ENCODE measurements at regions not wholly inside any gene's neighbourhood (a gene's known extent, or its start where the extent isn't known, plus 50 kb on each side); places are given as distances from the start of the nearest gene placed in this dataset.
"Not testable (repeated sequence)": the region's sequence is repeated elsewhere in the genome, so short reads cannot be mapped to it uniquely, and the experiment has no call there.

DNA sequence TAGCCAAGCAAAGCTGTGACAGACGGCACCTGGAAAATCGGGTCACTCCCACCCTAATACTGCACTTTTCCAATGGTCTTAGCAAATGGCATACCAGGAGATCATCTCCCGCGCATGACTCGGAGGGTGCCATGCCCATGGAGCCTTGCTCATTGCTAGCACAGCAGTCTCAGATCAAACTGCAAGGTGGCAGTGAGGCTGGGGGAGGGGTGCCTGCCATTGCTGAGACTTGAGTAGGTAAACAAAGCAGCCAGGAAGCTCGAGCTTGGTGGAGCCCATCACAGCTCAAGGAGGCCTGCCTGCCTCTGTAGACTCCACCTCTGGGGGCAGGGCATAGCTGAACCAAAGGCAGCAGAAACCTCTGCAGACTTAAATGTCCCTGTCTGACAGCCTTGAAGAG is 113.1 kb upstream of the CLDN18 start:
- DNase-seq; H3K27ac ChIP-seq (ENCODE audit: low read length); H3K4me1 ChIP-seq (ENCODE audit: control insufficient read depth, insufficient read depth, low read length); H3K4me3 ChIP-seq (ENCODE audit: low read length); H3K9me3 ChIP-seq (replicated peaks; ENCODE audit: control insufficient read depth, low read depth, low read length); H3K27me3 ChIP-seq (ENCODE audit: control insufficient read depth, insufficient read depth, low read length); H3K36me3 ChIP-seq (ENCODE audit: control insufficient read depth, insufficient read depth, low read length): not testable (repeated sequence)
- WGBS (ENCODE audit: insufficient coverage), result 71% methylated on average over 4 of the region's 6 CpGs

GRCh38 chr3:137906985-137907649 is 102.8 kb upstream of the CLDN18 start:
- Histone ChIP-seq H3K36me3 (ENCODE audit: control insufficient read depth, insufficient read depth, low read length) (no peaks in the 10 kb centered on the region), H3K4me1 (ENCODE audit: control insufficient read depth, insufficient read depth, low read length) (no peaks in the 10 kb centered on the region), H3K9me3 (replicated peaks; ENCODE audit: control insufficient read depth, low read depth, low read length) (no peaks in the 10 kb centered on the region), H3K27ac (ENCODE audit: low read length) (no peak overlapping the region), H3K4me3 (ENCODE audit: low read length) (no peak overlapping the region), H3K27me3 (ENCODE audit: control insufficient read depth, insufficient read depth, low read length) (no peaks in the 10 kb centered on the region)
- DNase-seq, result no peak
- WGBS (ENCODE audit: insufficient coverage), result 90% methylated on average over 7 of the region's 10 CpGs

DNA sequence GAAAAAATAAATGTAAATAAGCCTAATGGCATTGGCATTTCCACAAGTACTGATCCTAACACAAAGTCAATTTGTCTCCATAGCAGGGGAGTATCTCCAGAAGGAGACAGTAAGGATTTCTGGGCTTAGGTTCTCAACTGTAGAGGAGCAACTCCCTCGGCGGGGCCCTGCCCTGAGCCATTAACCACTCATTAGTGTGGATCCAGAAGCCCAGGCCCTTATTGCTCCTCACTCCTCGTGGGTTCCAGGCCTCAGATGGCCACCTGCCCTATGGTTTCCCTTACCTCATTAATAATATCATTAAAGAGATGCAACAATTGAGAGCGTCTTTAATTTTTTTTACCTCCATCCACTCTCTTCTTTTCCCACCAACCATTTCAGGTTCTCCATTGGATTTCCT is 85.3 kb upstream of the CLDN18 start:
- Histone ChIP-seq H3K27me3 (ENCODE audit: control insufficient read depth, insufficient read depth, low read length) (no peaks in the 10 kb centered on the region), H3K9me3 (replicated peaks; ENCODE audit: control insufficient read depth, low read depth, low read length) (no peaks in the 10 kb centered on the region), H3K4me3 (ENCODE audit: low read length) (no peak overlapping the region), H3K36me3 (ENCODE audit: control insufficient read depth, insufficient read depth, low read length) (no peaks in the 10 kb centered on the region), H3K4me1 (ENCODE audit: control insufficient read depth, insufficient read depth, low read length) (no peaks in the 10 kb centered on the region), H3K27ac (ENCODE audit: low read length) (no peak overlapping the region)
- no peak for DNase-seq
- WGBS (ENCODE audit: insufficient coverage), result 70% methylated on average over 3 of the region's 4 CpGs

DNA sequence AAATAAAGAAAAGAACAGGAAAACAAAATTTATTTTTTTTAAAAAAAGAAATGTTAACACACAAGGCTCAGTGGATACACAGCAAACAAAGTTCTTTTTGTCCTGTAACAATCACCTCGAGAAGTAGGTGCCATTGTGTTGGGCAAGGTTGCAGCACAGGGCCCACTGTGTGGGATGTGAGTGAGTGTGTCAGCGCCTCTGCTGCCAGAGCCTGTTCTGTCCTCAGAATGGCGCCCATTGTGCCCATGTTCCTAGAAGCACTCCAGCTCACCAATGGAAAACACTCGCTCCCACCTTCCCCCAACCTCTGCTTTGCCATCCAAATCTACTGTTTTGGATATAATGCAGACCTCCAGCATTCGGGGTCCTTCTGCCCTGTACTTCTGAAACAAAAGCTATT is 84.9 kb upstream of the CLDN18 start:
- DNase-seq, result no peak
- WGBS (ENCODE audit: insufficient coverage), result 57% methylated on average over 1 of the region's 5 CpGs
- H3K36me3 ChIP-seq (ENCODE audit: control insufficient read depth, insufficient read depth, low read length), result no peaks in the 10 kb centered on the region

GRCh38 chr3:137926991-137927390 is 83.0 kb upstream of the CLDN18 start:
- WGBS (ENCODE audit: insufficient coverage), result no CpG with 5 or more reads among the region's 2 CpGs
- no peaks in the 10 kb centered on the region for H3K36me3 ChIP-seq (ENCODE audit: control insufficient read depth, insufficient read depth, low read length)
- H3K27me3 ChIP-seq (ENCODE audit: control insufficient read depth, insufficient read depth, low read length), result peaks cover 2% of the 10 kb centered on the region
- H3K4me3 ChIP-seq (ENCODE audit: low read length), result no peak overlapping the region
- no peaks in the 10 kb centered on the region for H3K9me3 ChIP-seq (replicated peaks; ENCODE audit: control insufficient read depth, low read depth, low read length)
- no peak overlapping the region for H3K27ac ChIP-seq (ENCODE audit: low read length)
- H3K4me1 ChIP-seq (ENCODE audit: control insufficient read depth, insufficient read depth, low read length), result no peaks in the 10 kb centered on the region
- DNase-seq, result no peak

More for the DNA sequence above, 84.9 kb upstream of the CLDN18 start:
- H3K4me3 ChIP-seq (ENCODE audit: low read length), result no peak overlapping the region
- no peak overlapping the region for H3K27ac ChIP-seq (ENCODE audit: low read length)
- no peaks in the 10 kb centered on the region for H3K27me3 ChIP-seq (ENCODE audit: control insufficient read depth, insufficient read depth, low read length)
- no peaks in the 10 kb centered on the region for H3K4me1 ChIP-seq (ENCODE audit: control insufficient read depth, insufficient read depth, low read length)
- H3K9me3 ChIP-seq (replicated peaks; ENCODE audit: control insufficient read depth, low read depth, low read length), result no peaks in the 10 kb centered on the region

DNA sequence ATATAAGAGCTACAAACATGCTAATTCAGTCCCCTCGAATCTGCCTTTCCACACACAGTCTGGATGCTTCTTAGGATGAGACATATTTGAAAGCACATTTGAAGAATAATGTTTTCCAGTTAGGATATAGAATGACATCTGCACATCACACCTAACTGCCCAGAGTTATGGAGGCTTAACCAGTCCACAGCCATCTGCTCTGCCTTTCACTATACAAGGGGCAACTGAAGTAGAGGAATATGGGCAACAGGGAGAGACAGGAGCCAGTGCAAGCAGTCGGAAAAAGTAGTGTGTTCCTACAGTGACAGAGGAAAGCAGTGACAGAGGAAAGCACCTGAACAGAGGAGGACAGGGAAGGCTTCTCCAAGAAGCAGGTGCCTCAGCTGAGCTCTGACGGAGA is 79.0 kb upstream of the CLDN18 start:
- no peak overlapping the region for H3K27ac ChIP-seq (ENCODE audit: low read length)
- WGBS (ENCODE audit: insufficient coverage), result 75% methylated on average over 2 of the region's 3 CpGs
- H3K9me3 ChIP-seq (replicated peaks; ENCODE audit: control insufficient read depth, low read depth, low read length), result no peaks in the 10 kb centered on the region
- H3K27me3 ChIP-seq (ENCODE audit: control insufficient read depth, insufficient read depth, low read length), result peaks cover 2% of the 10 kb centered on the region
- no peak for DNase-seq
- no peaks in the 10 kb centered on the region for H3K4me1 ChIP-seq (ENCODE audit: control insufficient read depth, insufficient read depth, low read length)
- H3K4me3 ChIP-seq (ENCODE audit: low read length), result no peak overlapping the region
- H3K36me3 ChIP-seq (ENCODE audit: control insufficient read depth, insufficient read depth, low read length), result no peaks in the 10 kb centered on the region

DNA sequence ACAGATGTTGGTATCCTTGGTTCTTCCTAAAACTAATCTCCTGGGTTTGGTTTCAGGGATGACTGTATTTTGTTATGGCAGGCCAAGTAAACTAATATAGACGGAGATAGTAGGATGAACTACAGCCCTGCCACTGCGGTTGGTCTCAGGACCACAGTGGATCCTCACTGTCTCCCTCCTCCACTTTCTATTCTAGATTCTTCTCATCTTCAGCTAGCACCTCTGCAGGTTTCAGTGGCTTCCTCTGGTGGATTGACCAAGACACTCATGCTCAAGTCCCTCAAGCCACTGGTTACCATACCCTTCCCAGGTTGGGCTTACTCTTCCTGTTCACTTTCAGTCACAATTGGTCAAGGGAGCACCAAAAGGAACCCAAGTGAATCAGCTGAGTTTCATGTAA is 71.1 kb upstream of the CLDN18 start:
- H3K4me1 ChIP-seq (ENCODE audit: control insufficient read depth, insufficient read depth, low read length), result no peaks in the 10 kb centered on the region
- no peak overlapping the region for H3K27ac ChIP-seq (ENCODE audit: low read length)
- no peaks in the 10 kb centered on the region for H3K36me3 ChIP-seq (ENCODE audit: control insufficient read depth, insufficient read depth, low read length)
- DNase-seq, result no peak
- H3K4me3 ChIP-seq (ENCODE audit: low read length), result no peak overlapping the region
- H3K9me3 ChIP-seq (replicated peaks; ENCODE audit: control insufficient read depth, low read depth, low read length), result no peaks in the 10 kb centered on the region
- 91% methylated on average over 1 of the region's 2 CpGs for WGBS (ENCODE audit: insufficient coverage)
- no peaks in the 10 kb centered on the region for H3K27me3 ChIP-seq (ENCODE audit: control insufficient read depth, insufficient read depth, low read length)

DNA sequence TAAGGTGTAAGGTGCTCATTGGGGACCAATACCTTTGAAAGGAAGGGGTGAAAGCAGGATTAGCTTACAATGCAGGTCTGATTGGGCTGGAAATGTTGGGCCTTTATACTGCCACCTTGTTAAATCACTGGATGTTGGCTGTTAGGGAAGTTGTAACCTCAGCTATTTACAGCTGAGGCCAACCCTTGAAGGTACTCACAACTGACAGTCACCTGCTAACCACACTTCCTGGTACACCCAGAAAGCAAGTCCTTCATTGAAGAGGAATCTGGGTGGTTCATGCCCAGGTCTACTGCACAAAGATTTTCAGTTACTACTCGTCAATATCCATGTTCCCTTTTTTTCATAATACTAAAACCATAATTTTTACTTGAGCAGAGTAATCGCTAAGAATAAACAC is 65.4 kb upstream of the CLDN18 start:
- Histone ChIP-seq H3K27ac (ENCODE audit: low read length) (no peak overlapping the region), H3K4me1 (ENCODE audit: control insufficient read depth, insufficient read depth, low read length) (no peaks in the 10 kb centered on the region), H3K36me3 (ENCODE audit: control insufficient read depth, insufficient read depth, low read length) (no peaks in the 10 kb centered on the region), H3K4me3 (ENCODE audit: low read length) (no peak overlapping the region), H3K27me3 (ENCODE audit: control insufficient read depth, insufficient read depth, low read length) (no peaks in the 10 kb centered on the region), H3K9me3 (replicated peaks; ENCODE audit: control insufficient read depth, low read depth, low read length) (no peaks in the 10 kb centered on the region)
- WGBS (ENCODE audit: insufficient coverage), result no CpG with 5 or more reads among the region's 2 CpGs
- no peak for DNase-seq

DNA sequence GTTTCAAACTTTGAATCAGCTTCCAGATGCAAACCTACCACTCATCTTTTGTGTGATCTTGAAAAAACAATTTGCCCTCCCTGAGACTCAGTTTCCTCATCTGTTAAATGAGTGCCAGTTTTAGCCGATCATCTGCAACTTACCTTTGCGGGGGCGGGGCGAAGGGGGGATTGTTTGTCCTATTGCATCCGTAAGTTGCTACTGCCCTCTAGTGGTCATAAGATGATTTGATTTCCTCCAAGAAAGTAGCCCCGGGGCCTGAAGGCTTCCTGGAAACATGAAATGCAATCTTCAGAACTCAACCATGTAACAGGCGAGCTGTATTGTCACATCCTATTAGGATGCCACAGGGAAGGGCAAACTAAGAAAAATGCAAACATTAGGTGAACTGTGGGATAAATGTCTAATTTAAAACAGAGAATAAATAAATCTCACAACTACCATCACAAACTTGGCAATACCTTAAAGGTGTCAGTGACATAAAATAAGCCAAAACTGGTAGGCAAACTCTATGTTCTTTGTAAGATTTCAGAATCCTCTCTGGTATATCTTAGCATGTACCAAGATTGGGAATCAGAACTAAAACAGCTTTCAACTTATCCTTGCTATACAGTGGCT is 63.5 kb upstream of the CLDN18 start:
- no peaks in the 10 kb centered on the region for H3K4me1 ChIP-seq (ENCODE audit: control insufficient read depth, insufficient read depth, low read length)
- no peaks in the 10 kb centered on the region for H3K27me3 ChIP-seq (ENCODE audit: control insufficient read depth, insufficient read depth, low read length)
- no peak overlapping the region for H3K4me3 ChIP-seq (ENCODE audit: low read length)
- DNase-seq, result peak; percentile 68
- H3K27ac ChIP-seq (ENCODE audit: low read length), result no peak overlapping the region
- WGBS (ENCODE audit: insufficient coverage), result no CpG with 5 or more reads among the region's 7 CpGs
- H3K9me3 ChIP-seq (replicated peaks; ENCODE audit: control insufficient read depth, low read depth, low read length), result no peaks in the 10 kb centered on the region
- no peaks in the 10 kb centered on the region for H3K36me3 ChIP-seq (ENCODE audit: control insufficient read depth, insufficient read depth, low read length)

GRCh38 chr3:137947117-137947516 is 62.8 kb upstream of the CLDN18 start:
- H3K9me3 ChIP-seq (replicated peaks; ENCODE audit: control insufficient read depth, low read depth, low read length), result no peaks in the 10 kb centered on the region
- no peaks in the 10 kb centered on the region for H3K4me1 ChIP-seq (ENCODE audit: control insufficient read depth, insufficient read depth, low read length)
- H3K36me3 ChIP-seq (ENCODE audit: control insufficient read depth, insufficient read depth, low read length), result no peaks in the 10 kb centered on the region
- no peaks in the 10 kb centered on the region for H3K27me3 ChIP-seq (ENCODE audit: control insufficient read depth, insufficient read depth, low read length)
- DNase-seq, result no peak
- no CpG with 5 or more reads among the region's 2 CpGs for WGBS (ENCODE audit: insufficient coverage)
- H3K27ac ChIP-seq (ENCODE audit: low read length), result no peak overlapping the region
- no peak overlapping the region for H3K4me3 ChIP-seq (ENCODE audit: low read length)
